HG03045 (cell line): ENCODE measurements at regions not wholly inside any gene's neighbourhood (a gene's known extent, or its start where the extent isn't known, plus 50 kb on each side); places are given as distances from the start of the nearest gene placed in this dataset.

Source experiments
- ATAC-seq: cut with Tn5 transposase; IDR thresholded peaks from one replicate; pipeline ENCODE4 v1.9.1; 2021; ENCODE audit warnings: mild to moderate bottlenecking, moderate library complexity; ENCODE audit not compliant: unreplicated experiment

DNA sequence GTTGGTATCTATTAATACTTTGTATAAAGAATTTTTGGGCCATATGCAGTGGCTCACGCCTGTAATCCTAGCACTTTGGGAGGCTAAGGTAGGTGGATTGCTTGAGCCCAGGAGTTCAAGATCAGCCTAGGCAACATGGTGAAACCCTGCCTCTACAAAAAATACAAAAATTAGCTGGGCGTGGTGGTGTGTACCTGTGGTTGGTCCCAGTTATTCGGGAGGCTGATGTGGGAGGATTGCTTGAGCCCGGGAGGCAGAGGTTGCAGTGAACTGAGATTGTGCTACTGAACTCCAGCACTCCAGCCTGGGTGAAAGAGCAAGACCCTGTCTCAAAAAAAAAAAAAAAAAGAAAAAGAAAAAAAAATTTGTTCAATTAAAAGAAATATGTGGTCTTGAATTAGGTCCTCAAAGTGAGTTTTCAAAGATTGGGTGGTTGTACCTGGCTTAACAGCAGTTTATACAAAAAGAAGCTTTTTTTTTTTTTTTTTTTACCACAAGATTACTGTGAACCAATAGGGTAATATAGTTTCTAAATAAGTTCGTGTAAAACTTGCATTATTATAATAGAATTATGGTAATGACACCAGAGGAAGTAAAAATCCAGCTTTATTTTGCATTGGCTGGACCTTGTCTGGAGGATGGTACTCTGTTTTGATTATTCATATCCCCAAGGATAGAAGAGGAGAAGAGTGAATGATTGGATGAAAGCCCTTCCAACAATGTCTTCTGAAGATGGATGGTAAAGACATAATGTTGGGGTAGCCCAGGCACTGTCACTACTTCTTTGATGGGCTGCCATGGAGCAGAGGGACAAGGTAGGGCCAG, 210.3 kb downstream of the MYCN start:
- ATAC-seq, result no peak

DNA sequence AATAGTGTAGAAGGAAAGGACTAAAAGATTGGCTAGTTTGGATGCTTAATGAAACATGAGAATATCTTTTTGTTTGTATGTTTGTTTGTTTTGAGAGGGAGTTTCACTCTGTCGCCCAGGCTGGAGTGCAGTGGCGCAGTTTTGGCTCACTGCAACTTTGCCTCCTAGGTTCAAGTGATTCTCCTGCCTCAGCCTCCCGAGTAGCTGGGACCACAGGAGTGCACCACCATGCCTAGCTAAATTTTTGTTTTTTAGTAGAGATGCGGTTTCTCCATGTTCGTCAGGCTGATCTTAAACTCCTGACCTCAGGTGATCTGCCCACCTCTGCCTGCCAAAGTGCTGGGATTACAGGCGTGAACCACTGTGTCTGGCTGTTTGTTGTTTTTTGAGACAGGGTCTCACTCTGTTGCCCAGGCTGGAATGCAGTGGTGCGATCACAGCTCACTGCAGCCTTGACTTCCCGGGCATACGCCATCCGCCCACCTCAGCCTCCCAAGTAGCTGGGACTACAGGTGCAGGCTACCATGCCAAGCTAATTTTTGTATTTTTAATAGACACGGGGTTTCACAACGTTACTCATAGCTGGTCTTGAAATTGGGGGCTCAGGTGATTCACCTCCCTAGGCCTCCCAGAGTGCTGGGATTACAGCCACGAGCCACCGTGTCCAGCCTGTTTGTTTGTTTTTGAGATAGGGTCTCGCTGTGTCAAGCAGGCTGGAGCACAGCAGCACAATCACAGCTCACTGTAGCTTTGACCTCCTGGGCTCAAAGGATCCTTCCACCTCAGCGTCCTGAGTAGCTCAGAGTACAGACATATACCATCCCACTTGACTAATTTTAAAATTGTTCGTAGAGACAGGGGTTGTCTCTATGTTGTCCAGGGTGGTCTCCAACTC, 209.2 kb downstream of the MYCN start:
- no peak for ATAC-seq

DNA sequence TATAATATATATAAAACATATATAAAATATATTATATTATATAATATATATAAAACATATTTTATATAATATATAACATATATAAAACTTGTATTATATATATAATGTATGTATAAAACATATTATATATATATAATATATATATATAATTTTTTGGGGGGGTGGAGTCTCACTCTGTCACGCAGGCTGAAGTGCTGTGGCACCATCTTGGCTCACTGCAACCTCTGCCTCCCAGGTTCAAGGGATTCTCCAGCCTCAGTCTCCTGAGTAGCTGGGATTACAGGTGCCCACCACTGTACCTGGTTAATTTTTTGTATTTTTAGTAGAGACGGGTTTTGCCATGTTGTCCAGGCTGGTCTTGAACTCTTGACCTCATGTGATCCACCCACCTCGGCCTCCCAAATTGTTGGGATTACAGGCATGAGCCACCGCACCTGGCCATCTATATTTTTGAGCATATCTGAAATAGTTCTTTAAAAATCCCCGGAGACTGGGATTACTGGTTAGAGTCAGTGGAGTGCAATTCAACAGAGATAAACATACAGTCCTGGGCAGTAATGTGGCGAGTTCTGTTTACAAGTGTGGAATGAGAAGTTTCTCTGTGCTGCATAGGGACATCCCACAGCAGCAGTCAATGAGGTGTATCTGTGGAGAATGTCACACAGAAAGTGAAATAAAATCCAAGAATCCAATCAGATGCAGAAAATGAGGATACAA, 208.4 kb downstream of the MYCN start:
- no peak for ATAC-seq

GRCh38 chr2:16142383-16143361, 202.3 kb downstream of the MYCN start:
- no peak for ATAC-seq

GRCh38 chr2:16141641-16141921, 201.2 kb downstream of the MYCN start:
- ATAC-seq, result no peak

DNA sequence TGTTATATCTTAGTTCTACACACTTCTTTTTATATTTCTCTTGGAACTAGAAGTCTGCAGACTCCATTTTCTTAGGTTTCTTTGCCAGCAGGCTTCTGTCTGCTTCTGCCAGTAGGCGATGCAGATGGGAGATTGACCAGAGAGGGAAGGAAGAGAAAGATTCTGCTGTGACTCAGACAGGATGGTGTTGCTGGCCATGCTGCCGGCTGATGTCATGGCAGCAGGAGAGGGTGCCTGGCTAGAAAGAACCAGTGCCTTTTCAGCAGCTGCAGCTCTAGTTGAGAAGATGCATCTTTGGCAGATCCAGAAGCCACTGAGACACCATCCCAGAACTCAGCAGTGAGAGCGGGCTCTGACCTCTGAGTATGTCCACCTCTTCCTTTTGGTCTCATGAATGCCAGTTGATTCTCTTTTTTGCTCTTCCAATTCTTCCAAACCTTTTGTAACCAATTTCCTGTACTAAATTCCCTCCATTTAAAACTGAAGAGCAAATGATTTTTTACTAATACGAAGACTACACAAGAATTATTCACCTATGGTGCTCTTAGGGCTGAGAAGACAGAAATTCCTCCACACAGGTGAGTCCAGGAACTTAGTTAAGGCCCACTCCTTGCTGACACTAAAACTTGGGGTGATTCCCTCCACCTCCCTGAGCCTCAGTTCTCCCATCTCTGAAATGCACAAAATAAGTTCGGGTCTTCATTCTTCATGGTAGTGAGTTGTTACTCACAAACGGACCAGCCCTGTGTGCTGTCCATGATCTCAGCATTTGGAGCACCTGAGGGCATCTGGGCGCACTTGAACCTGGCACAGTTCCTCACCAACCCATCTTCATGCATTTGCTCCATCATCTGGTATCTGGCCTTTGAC, 200.7 kb downstream of the MYCN start:
- no peak for ATAC-seq

GRCh38 chr2:16139663-16140615, 199.6 kb downstream of the MYCN start:
- no peak for ATAC-seq

- ATAC-seq, result no peak
These were observed 198.7 kb downstream of the MYCN start for GRCh38 chr2:16138811-16139662.

DNA sequence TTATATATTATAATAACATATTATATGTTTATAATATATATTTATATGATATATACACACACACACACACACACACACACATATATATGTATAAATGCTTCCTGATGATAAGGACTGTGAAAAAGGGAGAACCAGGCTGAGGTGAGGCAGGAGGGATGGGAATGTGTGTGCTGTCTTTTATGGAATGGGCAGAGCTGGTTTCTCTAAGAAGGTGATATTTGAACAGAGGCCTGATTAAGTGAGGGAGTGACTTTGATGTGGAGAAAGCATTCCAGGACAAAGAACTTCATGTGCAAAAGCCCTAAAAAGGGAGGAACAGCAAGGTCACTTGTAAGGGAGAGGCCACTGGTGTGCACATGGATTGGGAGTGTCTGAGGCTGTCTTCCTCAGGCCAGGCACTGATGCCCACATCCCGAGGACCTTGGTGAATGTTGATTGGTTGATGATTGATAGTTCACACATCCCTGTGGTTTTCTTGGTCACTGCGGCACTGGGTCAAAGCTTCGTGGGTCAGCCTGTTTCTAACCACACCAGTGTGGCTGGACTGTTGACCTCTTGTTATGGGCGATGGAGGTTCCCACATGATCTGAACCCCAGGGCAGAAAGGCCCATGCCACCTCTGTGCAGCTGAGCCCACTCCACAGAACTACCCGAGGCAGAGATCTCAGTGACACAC, 196.9 kb downstream of the MYCN start:
- no peak for ATAC-seq

GRCh38 chr2:16136461-16137035, 196.2 kb downstream of the MYCN start:
- ATAC-seq, result no peak

DNA sequence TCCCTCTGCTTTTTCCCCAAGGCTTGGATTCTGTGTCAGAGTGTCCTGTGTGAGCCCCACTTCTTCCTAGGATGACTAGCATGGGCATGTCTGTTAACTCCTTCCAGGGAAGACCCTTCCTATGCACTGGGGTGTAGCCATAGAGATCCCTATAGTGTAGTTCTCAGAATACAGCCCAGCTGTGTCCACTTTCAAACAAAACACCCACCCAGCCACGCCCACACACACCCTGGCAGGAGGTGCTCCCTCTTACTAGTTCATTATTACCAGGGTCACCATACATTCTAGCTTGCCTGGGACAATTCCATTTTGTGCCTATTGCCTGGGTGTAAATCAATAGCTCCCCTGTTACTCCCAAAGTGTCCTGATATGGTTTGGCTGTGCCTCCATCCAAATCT, 195.6 kb downstream of the MYCN start:
- no peak for ATAC-seq

GRCh38 chr2:16135196-16135912, 195.0 kb downstream of the MYCN start:
- no peak for ATAC-seq

DNA sequence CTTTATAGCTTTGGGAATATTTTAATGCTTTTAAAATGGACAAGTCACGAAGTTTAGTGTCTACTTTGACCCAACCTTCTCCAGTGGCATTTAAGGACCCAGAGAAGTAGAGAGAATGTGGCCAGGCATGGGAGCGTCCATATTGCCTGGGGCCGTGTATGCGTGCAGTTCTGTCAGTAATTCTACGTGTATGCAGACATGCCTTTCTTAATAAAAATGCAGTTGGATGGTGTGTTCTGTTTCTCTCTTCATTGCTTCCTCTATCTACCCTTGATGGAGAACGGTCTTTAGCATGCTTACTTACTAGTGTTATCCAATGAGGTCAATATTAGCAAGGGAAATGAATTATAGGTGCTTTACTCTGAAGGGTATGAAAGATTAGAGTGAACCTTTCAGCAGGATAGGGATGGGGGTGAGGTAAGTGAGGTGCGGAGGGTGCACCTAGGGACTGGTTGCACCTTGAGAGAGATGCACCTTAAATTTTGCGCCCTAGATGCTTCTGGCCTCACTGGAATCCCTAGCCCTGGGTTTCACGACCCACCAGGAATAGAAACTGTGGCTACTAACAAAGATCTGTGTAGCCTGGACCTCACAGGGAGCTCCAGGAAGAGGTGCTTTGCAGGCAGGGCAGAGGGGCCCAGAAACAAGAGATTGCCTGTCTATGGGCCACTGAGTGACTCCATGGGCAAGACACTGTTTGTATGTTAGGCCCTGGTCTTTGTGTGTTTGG, 194.3 kb downstream of the MYCN start:
- no peak for ATAC-seq

GRCh38 chr2:16130906-16131400, 190.6 kb downstream of the MYCN start:
- no peak for ATAC-seq

DNA sequence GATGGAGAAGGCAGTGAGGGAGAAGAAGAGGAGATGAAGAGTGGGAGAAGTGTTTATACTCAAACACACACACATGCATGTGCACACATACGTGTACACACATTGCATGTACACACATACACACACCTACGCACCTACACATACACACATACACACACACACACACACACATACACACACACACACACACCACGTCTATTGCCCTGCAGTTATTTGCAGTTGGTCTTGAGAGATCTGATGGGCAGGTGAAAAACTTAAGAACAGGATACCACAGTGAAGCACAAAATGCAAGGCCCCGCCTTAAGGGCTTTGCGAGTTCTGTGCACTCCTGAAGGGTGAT, 190.2 kb downstream of the MYCN start:
- no peak for ATAC-seq
